Body of pancreas (tissue), 4 donors: ENCODE measurements at regions not wholly inside any gene's neighbourhood (a gene's known extent, or its start where the extent isn't known, plus 50 kb on each side); places are given as distances from the start of the nearest gene placed in this dataset.

Experiments used
- POLR2A ChIP-seq, 3 donors: fragments of 450-650 bp; IDR thresholded peaks; one replicate each; pipeline ENCODE4 v1.6.1; 2016; ENCODE audit warnings: antibody characterized with exemption in 3 of 3, mild to moderate bottlenecking in 2 of 3
- TF ChIP-seq, protein P1 (sequence below), 7 experiments: fragments of 450-650 bp in 4 of 7; fragments of 200-600 bp in 3 of 7; sonication (generic) in 3 of 7; IDR thresholded peaks; one replicate each; pipeline ENCODE4 v1.5.1; 2016 to 2019; ENCODE audit warnings: antibody characterized with exemption in 7 of 7

DNA sequence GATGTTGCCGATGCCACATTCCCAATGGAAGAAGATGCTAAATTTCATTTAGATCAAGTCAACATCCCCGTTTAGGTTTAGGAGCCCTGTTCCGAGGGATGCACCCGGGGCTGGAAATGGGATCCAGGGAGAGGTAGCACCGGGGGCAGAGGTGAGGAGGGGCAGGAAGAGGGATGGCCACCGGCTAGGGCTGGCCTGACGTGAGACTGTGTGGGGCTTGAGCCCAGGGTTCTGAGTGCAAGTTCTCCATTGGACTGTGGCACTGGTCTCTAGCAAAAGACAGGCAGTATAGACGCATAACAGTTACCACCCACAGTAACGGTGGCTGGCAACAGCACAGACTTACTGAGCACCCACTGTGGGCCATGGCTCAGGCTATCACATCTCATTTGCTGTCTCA is 209.0 kb upstream of the MVB12B start:
- TF ChIP-seq, protein P1, sequence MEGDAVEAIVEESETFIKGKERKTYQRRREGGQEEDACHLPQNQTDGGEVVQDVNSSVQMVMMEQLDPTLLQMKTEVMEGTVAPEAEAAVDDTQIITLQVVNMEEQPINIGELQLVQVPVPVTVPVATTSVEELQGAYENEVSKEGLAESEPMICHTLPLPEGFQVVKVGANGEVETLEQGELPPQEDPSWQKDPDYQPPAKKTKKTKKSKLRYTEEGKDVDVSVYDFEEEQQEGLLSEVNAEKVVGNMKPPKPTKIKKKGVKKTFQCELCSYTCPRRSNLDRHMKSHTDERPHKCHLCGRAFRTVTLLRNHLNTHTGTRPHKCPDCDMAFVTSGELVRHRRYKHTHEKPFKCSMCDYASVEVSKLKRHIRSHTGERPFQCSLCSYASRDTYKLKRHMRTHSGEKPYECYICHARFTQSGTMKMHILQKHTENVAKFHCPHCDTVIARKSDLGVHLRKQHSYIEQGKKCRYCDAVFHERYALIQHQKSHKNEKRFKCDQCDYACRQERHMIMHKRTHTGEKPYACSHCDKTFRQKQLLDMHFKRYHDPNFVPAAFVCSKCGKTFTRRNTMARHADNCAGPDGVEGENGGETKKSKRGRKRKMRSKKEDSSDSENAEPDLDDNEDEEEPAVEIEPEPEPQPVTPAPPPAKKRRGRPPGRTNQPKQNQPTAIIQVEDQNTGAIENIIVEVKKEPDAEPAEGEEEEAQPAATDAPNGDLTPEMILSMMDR (IDR thresholded peaks at IDR 0.05), result no peak
- TF ChIP-seq POLR2A (IDR thresholded peaks at IDR 0.05), result no peak
